Neural progenitor cell (in vitro differentiated cells): ENCODE measurements at regions not wholly inside any gene's neighbourhood (a gene's known extent, or its start where the extent isn't known, plus 50 kb on each side); places are given as distances from the start of the nearest gene placed in this dataset.

ENCODE experiments used
- EZH2 ChIP-seq: fragments of 200-600 bp; sonication (generic); IDR thresholded peaks from 2 replicates; pipeline ENCODE4 v1.6.1; 2017; ENCODE audit warnings: antibody characterized with exemption, mild to moderate bottlenecking, moderate library complexity
- EZH2phosphoT487 ChIP-seq: fragments of 200-600 bp; sonication (generic); IDR thresholded peaks from 2 replicates; pipeline ENCODE4 v1.6.1; 2017; ENCODE audit warnings: antibody characterized with exemption
- TF ChIP-seq, protein P1 (sequence below): fragments of 200-600 bp; sonication (generic); IDR thresholded peaks from 2 replicates; pipeline ENCODE4 v1.5.1; 2017; ENCODE audit warnings: antibody characterized with exemption, mild to moderate bottlenecking

DNA sequence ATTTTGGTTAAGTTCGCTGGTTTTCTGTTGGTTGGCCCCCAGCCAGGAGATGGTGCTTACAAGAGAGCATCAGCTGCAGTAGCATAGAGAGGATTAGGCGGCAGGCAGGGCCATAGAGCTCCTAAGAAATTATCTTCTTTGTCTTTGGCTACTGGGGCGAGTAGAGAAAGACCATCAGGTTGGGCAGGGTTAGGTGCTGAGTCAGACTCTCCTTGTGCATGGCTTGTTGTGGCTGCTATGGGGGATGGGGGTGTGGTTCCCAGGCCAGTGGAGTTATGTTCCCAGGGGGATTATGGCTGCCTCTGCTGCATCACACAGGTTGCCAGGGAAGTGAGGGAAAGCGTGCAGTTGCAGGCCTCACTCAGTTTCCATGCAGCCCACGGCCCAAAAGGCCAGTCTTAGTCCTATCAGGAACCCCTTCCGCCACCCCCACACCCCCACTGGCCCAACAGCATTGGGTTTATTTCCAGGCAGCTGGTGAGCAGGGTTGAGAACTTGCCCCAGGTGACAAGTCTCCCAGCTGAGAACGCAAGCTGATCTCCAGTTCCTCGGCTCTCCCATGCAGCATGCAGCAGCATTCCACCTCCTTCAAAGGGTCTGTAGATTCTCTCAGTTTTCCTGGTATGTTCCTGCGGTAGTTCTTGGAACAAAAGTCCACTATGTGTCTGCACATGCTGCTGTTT, 243.7 kb downstream of the UTRN start:
- TF ChIP-seq, protein P1, sequence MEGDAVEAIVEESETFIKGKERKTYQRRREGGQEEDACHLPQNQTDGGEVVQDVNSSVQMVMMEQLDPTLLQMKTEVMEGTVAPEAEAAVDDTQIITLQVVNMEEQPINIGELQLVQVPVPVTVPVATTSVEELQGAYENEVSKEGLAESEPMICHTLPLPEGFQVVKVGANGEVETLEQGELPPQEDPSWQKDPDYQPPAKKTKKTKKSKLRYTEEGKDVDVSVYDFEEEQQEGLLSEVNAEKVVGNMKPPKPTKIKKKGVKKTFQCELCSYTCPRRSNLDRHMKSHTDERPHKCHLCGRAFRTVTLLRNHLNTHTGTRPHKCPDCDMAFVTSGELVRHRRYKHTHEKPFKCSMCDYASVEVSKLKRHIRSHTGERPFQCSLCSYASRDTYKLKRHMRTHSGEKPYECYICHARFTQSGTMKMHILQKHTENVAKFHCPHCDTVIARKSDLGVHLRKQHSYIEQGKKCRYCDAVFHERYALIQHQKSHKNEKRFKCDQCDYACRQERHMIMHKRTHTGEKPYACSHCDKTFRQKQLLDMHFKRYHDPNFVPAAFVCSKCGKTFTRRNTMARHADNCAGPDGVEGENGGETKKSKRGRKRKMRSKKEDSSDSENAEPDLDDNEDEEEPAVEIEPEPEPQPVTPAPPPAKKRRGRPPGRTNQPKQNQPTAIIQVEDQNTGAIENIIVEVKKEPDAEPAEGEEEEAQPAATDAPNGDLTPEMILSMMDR = no peak
- no peak for TF ChIP-seq EZH2
- TF ChIP-seq EZH2phosphoT487 = no peak
